GM21576 (cell line): ENCODE measurements at regions not wholly inside any gene's neighbourhood (a gene's known extent, or its start where the extent isn't known, plus 50 kb on each side); places are given as distances from the start of the nearest gene placed in this dataset.
"Not testable (repeated sequence)": the region's sequence is repeated elsewhere in the genome, so short reads cannot be mapped to it uniquely, and the experiment has no call there.

Source experiments
- ATAC-seq: cut with Tn5 transposase; IDR thresholded peaks from one replicate; pipeline ENCODE4 v1.9.1; 2021; ENCODE audit warnings: mild to moderate bottlenecking, moderate library complexity; ENCODE audit not compliant: unreplicated experiment

DNA sequence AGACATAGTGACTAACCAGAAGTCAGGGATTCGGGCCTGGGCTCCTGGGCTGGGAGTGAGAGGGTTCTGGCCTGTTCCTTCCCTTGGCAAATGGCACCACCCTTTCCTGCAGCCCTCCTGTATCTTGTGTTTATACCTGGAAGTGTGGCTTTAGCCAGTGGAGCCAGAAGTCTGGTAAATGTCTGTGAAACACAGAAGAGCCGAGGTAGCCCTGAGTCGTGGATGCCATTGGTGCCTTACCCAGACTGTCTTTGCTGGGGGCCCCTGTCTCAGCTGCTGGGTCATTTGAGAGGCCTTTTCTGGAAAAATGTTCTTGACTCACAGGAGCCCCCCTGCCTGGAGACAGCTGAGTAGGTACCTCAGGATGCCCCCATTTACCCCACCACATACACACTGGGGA lies 95.7 kb upstream of the BASP1 start:
- ATAC-seq, result no peak

DNA sequence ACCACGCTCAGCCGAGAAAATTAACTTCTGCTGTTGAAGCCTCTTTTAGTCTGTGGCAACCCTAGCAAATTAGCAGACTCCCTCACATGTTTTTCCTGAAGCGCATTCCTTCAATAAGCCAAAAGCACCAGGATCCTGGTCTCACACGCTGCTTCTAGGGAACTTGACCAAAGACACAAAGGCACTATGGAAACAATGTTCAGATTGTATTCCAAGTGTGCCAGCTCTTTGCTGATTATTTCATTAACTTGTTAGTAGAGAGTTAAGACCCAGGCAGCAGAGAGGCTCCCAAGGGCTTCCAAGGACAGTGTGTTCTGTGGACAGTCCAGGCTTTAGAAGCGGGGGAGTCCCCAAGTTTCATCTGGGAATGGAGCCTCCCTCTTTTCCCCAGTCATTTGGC lies 94.4 kb upstream of the BASP1 start:
- ATAC-seq, result no peak

DNA sequence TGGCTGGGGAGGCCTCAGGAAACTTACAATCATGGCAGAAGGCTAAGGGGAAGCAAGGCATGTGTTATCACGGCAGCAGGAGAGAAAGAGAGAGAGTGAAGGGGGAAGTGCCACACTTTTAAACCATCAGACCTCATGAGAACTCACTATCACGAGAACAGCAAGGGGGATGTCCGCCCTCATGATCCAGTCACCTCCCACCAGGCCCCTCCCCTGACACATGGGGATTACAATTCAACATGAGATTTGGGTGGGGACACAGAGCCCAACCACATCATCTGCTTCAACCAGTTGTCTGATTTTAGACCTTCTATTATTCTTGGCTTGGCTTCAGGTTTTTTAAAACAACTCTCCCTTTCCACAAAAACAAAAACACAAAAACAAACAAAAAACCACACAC lies 93.7 kb upstream of the BASP1 start:
- not testable (repeated sequence) for ATAC-seq

DNA sequence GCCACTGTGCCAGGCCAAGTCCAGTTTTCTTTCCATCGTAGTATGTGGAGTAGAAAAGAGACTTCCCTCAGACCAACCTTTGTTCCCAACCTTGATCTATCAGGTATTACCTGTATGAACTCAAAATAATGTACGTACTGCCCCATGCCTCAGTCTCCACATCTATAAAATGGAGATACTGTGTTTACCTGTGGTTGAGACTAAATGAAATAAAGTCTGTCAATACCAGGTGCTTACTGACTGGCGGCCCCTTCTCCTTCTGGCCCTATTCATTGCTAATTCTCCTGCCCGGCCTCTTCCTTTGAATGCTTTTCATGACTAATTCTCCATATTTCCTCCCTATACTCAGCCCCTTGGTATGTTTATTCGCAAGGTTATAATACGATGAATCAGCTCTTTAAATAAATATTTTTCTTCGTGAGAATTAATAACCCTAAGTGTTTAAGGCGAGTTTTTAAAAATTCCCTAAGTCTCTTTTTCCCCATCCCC lies 89.6 kb upstream of the BASP1 start:
- ATAC-seq, result no peak

DNA sequence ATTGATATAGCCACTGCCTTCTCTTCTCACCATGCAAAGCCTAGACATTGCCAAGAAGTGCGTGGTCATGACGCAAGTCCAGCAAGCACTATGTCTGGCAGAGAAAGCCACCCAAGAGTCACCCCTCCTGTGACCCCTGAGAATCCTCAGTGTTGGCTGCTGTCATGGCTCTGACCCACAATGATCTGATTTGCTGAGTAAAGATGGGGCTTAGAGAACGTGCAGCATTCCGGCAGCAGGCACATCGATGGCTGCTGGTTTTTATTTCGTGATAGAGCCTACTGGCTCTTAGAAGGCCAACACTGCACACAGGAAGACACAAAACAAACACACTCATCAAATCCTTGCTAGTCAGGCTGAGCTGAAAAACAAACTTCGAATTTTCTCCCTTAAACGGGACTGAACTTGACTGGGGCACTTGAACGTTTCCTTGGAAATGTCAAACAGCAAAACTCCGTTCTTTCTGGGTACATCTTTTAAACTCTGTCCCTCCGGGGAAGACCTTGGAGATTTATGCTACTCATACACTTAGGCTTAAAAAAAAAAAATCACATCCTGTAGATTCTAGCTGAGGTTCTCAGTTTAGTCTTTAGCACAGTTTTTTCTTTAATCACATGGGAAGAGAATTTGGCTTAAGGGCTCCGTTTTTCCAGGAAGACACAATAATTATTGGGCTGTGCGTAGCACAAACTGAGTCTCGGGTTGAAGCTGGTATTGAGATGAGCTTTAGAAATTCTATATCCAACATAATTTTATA lies 88.2 kb upstream of the BASP1 start:
- ATAC-seq, result no peak

DNA sequence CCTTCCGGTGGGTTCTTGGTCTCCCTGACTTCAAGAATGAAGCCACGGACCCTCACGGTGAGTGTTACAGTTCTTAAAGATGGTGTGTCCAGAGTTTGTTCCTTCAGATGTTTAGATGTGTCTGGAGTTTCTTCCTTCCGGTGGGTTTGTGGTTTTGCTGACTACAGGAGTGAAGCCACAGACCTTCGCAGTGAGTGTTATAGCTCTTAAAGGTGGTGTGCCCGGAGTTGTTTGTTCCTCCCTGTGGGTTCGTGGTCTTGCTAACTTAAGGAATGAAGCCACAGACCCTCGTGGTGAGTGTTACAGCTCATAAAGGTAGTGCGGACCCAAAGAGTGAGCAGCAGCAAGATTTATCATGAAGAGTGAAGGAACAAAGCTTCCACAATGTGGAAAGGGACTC lies 87.1 kb upstream of the BASP1 start:
- ATAC-seq, result not testable (repeated sequence)

DNA sequence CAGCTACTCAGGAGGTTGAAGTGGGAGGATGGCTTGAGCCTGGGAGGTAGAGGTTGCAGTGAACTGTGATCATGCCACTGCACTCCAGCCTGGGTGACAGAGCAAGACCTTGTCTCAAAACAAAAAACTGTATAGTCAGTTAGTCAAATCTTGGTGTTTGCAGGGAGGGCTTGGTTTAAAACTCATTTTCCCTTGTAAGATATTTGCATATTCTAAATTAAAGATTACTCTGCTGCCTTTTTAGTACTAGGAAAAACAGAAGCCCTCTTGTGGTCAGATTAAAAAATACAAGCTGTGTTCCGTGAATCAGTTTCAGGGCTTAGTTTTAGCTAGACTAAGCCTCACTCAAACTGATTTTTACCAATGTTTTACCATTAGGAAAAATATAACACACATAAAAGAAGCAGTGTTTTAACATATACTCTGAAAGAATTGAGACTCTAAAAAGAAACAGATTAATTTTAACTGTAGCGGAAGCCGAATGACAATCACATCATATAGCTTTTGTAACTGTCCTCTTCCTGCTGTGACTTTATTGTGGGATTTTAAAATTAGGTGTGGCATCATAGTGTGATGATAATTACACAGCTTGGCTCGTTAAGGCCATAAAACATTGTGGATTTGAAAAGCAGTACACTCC lies 84.9 kb upstream of the BASP1 start:
- ATAC-seq, result no peak

DNA sequence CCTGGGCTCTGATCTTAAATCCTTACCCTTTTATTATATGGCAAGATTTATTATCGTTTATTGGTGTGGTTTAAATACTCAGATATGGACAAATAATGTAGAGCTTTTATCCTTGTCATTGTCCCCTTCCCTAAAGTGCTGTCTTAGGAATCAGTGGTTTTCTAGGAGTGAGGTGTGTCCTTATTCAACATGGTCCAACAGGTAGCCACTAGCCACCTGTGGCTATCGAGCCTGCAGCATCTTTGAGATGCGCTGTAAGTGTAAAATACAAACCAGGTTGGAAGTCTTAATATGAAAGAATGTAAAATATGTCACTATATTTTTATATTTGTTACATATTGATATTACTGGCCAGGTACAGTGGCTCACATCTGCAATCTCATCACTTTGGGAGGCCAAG lies 82.4 kb upstream of the BASP1 start:
- ATAC-seq, result no peak

DNA sequence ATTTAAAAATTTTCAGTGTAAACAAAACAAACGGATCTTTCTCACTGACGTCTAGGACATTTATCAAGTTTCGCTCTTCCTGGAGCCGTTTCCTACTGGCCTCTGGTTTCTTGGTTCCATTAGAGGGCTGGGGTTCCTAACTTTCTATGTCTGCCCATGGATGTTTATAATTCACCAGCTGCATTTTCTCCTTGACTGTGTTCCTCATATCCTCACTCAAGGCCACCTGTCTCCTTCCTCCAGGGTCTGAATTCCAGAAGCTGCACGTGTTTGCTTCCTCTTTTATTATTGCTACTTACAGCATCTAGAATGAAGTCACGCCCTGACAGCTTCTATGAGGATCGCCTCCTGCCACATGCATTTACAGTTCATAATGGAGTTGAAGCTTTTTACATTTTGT lies 74.1 kb upstream of the BASP1 start:
- ATAC-seq, result no peak

DNA sequence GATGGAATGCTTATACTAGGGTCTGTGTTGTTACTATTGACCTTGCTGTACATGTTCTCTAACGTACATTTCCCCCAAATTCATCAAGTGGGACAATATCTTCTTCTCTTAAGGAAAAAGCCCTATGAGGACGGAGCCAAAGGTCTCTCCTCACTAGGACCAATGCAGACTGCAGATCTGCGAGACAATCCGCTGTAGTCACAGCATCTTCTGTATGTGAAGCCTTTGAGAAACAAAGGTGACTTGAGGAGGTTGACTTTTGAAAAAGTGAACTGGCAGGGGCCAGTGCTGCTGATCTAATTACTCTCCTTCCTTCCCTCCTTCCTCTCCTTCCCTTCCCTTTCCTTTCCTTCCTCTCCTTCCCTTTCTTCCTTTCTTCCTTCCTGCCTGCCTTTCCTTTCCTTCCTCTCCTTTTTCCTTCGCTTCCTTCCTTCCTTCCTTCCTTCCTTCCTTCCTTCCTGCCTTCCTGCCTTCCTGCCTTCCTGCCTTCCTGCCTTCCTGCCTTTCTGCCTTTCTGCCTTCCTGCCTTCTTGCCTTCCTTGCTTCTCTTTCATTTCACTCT lies 71.1 kb upstream of the BASP1 start:
- ATAC-seq, result no peak

DNA sequence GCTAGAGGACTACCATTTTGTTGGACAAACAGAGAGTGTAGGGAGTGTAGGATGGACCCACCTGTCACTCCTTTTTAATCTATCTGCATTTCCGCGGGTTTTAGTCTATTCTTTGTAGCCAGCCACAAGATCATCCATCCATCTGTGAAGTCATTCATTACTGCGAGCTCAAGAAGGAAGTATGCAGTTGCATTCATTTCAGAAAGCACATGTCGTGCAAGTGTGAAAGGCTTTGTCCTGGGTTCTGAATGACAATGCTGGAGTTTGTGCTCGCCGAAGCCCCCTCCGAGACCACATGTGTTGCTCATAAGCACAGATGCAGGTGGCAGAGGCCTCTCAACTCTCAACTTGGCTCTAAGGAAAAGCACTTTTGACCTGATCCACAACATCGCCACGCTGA lies 70.3 kb upstream of the BASP1 start:
- ATAC-seq, result no peak

DNA sequence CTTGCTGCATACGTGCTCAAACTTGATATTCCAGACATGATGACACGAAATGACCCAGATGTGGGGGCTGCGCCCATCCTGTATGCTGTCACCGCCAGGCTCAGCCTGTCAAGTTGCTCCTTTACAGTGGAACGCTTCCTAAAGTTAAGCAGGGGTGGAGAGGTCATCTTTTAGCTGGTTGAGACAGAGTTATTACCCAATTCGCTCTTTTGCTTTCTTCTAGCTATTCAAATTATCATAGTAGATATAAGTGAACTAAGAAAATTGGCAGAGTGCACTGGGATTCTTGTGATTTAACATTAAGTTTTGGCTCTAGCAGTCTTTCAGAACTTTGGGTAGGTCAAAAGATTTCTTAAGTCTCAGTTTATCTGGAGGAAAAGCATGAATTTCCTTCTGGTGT lies 69.8 kb upstream of the BASP1 start:
- ATAC-seq, result no peak

DNA sequence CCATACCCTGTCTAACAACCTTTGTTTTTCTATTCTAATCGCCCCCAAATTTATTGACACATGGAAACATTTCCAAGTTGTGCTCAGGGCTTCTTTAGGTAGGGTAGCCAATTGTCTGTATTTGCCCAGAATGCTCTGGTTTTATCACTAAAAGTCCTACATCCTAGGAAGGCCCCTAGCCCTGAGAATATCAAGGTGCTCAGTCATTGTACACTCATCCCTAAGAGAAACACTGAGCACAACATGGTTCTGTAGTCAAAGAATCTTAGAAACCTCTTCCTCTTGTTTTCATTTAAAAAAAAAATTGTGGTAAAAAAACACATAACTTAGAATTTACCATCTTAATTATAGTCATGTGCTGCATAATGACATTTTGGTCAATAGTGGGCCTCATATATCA lies 69.0 kb upstream of the BASP1 start:
- ATAC-seq, result no peak

DNA sequence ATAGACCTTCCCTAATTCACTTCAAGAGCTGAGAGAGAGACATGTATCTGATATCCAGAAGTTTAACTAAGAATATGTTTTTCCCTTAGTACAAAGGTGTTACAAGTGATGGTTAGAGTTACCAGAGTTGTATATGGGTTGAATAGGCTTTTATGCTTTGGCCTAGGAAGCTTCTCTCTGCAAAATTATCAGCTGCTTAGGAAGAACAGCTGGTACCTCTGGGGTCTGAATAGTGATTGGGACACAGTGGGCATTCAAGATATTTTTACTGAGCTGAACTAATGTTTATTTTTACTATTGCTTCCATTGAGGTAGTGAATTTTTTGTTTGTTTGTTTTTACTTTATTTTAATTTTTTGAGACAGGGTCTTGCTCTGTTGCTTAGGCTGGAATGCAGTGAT lies 67.6 kb upstream of the BASP1 start:
- ATAC-seq, result no peak

DNA sequence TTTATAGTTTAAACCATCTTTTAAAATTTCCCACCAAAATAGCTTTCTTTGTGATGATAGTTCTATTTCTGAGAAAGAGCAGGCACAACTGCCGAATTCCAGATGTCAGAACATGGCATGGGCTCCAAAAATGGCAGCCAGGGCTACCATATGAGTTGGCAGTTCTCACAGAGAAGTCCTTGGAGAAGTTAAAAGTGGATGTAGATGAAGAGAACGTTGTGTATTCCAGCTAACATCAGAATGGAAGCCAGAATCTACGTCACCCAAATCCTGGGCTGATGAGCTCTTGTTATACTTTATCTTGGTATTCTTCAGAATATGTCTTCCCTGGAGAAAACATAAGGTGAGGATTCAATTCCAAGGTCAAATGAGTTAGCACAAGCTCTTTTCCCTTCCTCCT lies 66.9 kb upstream of the BASP1 start:
- no peak for ATAC-seq

DNA sequence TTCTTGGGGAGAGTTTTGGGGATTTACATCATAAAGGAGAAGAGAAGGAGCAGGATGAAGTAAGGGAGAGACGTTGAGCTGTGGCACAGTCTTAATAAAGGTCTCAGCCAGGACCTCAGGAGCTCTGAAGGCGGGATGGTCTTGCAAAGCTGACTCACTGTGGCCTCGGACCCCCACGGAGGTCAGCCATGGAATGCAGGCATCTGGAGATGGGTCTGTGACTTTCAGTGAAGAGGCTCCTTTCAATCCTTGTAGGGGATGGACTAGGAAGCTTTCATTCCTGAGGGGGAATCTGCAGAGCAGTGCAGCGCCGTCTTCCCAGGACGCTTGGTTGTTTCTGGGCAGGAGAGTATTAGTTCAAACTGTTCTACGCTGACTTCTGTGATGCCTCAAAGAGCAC lies 65.7 kb upstream of the BASP1 start:
- ATAC-seq, result no peak

DNA sequence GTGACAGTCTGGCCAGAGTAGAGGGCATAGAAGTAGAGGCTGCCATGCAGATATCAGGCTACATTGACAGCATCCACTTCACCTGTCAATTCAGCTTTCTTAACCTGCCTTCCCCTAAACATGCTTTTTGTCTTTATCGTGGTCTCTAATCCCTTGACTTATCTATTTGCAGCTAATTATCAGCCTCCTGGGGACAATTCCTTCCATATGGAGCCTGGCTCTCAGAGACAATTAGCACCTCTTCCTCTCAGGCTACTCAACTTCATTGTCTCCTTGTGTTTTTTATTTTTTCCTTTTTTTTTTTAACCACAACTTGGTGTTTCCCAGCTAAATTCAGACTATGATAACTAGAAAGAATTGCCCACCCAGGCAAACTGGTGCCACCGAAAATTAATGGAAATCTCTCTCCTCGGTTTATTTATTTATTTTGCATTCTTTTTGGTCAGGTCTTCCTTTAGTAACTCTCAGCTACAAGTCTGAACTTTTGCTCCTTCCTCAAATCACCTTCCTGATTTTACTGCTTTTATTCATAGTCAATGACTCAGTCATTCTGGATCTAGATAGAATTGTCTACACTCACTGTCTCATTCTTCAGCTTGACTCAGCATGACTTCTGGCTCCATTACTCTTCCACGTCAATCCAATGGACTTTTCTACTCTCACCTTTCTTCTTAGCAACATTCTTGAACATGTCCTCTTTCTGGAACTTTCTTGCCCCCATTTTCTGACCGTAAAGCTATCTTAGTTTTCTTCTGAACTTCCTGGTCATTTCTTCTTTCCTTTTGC lies 63.0 kb upstream of the BASP1 start:
- no peak for ATAC-seq

DNA sequence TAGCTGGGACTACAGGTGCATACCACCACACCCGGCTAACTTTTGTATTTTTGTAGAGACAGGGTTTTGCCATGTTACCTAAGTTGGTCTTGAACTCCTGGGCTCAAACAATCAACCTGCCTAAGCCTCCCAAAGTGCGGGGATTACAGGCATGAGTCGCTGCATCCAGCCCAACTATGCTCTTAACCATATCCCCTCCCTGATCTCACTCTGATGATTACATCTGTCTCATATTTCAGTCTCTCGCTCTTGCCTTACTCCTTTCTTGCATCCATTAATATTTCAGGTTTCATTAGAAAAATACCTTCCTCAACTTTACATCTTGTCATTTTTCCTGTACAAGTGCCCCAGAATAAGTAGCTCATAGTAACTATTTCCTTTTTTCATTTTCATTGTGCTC lies 61.0 kb upstream of the BASP1 start:
- no peak for ATAC-seq

DNA sequence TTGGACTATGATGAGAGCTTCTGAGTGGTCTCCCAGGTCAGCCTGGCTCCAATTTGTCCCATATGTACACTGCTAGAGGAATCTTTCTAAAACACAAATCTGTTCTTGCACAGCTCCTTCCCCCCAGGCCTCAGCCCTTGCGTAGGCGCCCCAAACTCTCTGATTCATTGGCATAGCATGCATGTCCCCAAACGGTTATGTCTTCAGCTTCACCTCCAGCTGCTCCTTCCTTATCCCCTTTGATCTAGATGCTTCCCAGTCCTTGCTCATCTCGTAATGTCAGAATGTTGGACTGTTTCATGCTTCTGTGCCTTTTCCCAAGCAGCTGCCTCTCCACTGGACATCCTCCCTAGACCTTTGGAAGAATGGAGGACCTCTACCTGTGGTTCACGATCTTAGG lies 60.1 kb upstream of the BASP1 start:
- ATAC-seq, result no peak

DNA sequence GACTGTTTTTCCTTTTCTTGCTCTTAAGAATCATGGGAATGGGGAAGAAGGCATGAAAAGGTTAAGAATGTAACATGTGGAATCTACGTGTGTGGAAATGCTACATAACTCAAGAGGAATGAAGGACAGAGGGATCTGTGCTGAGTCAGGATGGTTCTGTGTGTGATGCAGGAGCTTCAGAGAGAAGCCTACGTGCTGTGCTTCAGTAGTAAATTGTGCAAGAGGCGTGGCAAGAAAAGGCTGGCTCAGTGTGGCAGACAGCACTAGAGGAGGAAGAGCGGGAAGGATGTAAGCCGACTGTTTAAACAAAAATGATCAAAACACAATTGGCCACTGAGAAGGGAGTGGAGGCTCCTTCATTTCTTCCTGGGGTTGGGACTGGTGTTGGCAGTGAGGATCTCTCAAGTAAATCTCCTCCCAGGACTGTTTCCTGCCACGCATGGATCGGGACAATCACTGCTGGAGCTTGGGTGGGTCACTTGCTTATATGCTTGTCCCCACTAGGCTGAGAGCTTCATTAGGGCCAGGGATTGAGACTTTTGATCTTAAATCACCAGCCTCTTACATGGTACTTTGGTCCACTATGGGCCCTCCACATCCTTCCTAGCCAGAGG lies 59.4 kb upstream of the BASP1 start:
- no peak for ATAC-seq

DNA sequence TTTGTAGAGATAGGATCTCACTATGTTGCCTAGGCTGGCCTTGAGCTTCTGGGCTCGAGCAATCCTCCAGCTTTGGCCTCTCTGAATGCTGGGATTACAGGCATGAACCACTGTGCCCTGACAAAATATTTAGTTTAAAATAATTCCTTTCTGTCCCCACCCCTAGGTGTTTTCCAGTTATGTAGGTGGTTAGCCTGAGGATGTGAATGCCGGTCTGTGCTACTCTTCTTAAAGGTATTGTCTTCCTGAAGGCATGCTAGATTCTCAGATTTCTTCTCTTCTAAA lies 56.7 kb upstream of the BASP1 start:
- no peak for ATAC-seq
